Mesenchymal stem cell (in vitro differentiated cells and primary cell): ENCODE measurements at regions not wholly inside any gene's neighbourhood (a gene's known extent, or its start where the extent isn't known, plus 50 kb on each side); places are given as distances from the start of the nearest gene placed in this dataset.

Experiments
- DNase-seq: peaks from one replicate; pipeline ENCODE4 v3.0.0-alpha.2; 2013
- H2AFZ ChIP-seq: one replicate; pipeline ENCODE4 v1.6.1; 2013; ENCODE audit warnings: low read depth, mild to moderate bottlenecking, control low read depth, inconsistent platforms, low read length, moderate library complexity
- H2AK5ac ChIP-seq: 2 replicates; pipeline ENCODE4 v1.6.1; 2013; ENCODE audit warnings: low read length, moderate library complexity, mild to moderate bottlenecking, inconsistent platforms; ENCODE audit not compliant: severe bottlenecking
- H2BK120ac ChIP-seq: one replicate; pipeline ENCODE4 v1.6.1; 2013; ENCODE audit warnings: low read depth, mild to moderate bottlenecking, inconsistent platforms, low read length, moderate library complexity
- H2BK12ac ChIP-seq, 2 experiments: one replicate each; pipeline ENCODE4 v1.6.1; 2013; ENCODE audit warnings: inconsistent platforms in 2 of 2, low read length in 2 of 2, mild to moderate bottlenecking in 2 of 2, moderate library complexity in 2 of 2, control low read depth in 1 of 2
- H2BK15ac ChIP-seq: one replicate; pipeline ENCODE4 v1.6.1; 2013; ENCODE audit warnings: mild to moderate bottlenecking, low read depth, inconsistent platforms; ENCODE audit not compliant: poor library complexity, severe bottlenecking
- H2BK5ac ChIP-seq: 2 replicates; pipeline ENCODE4 v1.6.1; 2013; ENCODE audit warnings: low read depth, mild to moderate bottlenecking, low read length, control low read depth, inconsistent platforms; ENCODE audit not compliant: poor library complexity, severe bottlenecking
- H3K14ac ChIP-seq, 2 experiments: one replicate each; pipeline ENCODE4 v1.6.1; 2013; ENCODE audit warnings: inconsistent platforms in 2 of 2, low read length in 2 of 2, control low read depth in 1 of 2, mild to moderate bottlenecking in 1 of 2, moderate library complexity in 1 of 2
- H3K18ac ChIP-seq, 2 experiments: one replicate each; pipeline ENCODE4 v1.6.1; 2013; ENCODE audit warnings: inconsistent platforms in 2 of 2, low read length in 2 of 2, control low read depth in 1 of 2, low read depth in 1 of 2, mild to moderate bottlenecking in 1 of 2
- H3K23ac ChIP-seq, 2 experiments: one replicate each; pipeline ENCODE4 v1.6.1; 2013; ENCODE audit warnings: inconsistent platforms in 2 of 2, low read length in 2 of 2, mild to moderate bottlenecking in 2 of 2, moderate library complexity in 2 of 2, control low read depth in 1 of 2
- H3K27ac ChIP-seq: 2 replicates; pipeline ENCODE4 v1.5.1; 2013; ENCODE audit warnings: mild to moderate bottlenecking, moderate library complexity, low read length, control low read depth, inconsistent platforms; ENCODE audit not compliant: poor library complexity, severe bottlenecking
- H3K27me3 ChIP-seq, 2 experiments: 2 replicates each; pipeline versions ENCODE4 v1.6.1 to v1.7.0; 2013; ENCODE audit warnings: low read length in 2 of 2, mild to moderate bottlenecking in 2 of 2, moderate library complexity in 2 of 2, control low read depth in 1 of 2, inconsistent platforms in 1 of 2; ENCODE audit not compliant: control insufficient read depth in 1 of 2, insufficient read depth in 1 of 2
- H3K36me3 ChIP-seq, 2 experiments: 2 replicates each; pipeline versions ENCODE4 v1.6.1 to v1.7.0; 2013; ENCODE audit warnings: low read length in 2 of 2, control low read depth in 1 of 2, inconsistent platforms in 1 of 2, low read depth in 1 of 2, mild to moderate bottlenecking in 1 of 2; ENCODE audit not compliant: insufficient read depth in 2 of 2, control insufficient read depth in 1 of 2
- H3K4ac ChIP-seq, 2 experiments: one replicate each; pipeline ENCODE4 v1.6.1; 2013; ENCODE audit warnings: inconsistent platforms in 2 of 2, low read length in 2 of 2, mild to moderate bottlenecking in 2 of 2, moderate library complexity in 2 of 2, control low read depth in 1 of 2, low read depth in 1 of 2
- H3K4me1 ChIP-seq: 2 replicates; pipeline ENCODE4 v1.6.1; 2013; ENCODE audit warnings: low read depth, low read length, control low read depth; ENCODE audit not compliant: control insufficient read depth, insufficient read depth
- H3K4me2 ChIP-seq: 2 replicates; pipeline ENCODE4 v1.6.1; 2013; ENCODE audit warnings: low read length, mild to moderate bottlenecking, inconsistent platforms; ENCODE audit not compliant: poor library complexity, severe bottlenecking
- H3K4me3 ChIP-seq, 2 experiments: 2 replicates each; pipeline versions ENCODE4 v1.5.1 to v1.7.0; 2013; ENCODE audit warnings: low read length in 2 of 2, mild to moderate bottlenecking in 2 of 2, control low read depth in 1 of 2, low read depth in 1 of 2; ENCODE audit not compliant: insufficient read depth in 1 of 2
- H3K79me1 ChIP-seq: replicated peaks from 2 replicates; pipeline ENCODE4 v1.6.1; 2013; ENCODE audit warnings: mild to moderate bottlenecking, control low read depth, low read length, inconsistent platforms; ENCODE audit not compliant: poor library complexity, severe bottlenecking
- H3K9ac ChIP-seq: 2 replicates; pipeline ENCODE4 v1.7.0; 2013; ENCODE audit warnings: mild to moderate bottlenecking, low read length, moderate library complexity
- H3K9me3 ChIP-seq: 2 replicates; pipeline ENCODE4 v1.7.0; 2013; ENCODE audit warnings: mild to moderate bottlenecking, low read length; ENCODE audit not compliant: control insufficient read depth
- H4K8ac ChIP-seq: one replicate; pipeline ENCODE4 v1.6.1; 2013; ENCODE audit warnings: inconsistent platforms, mild to moderate bottlenecking, low read length, moderate library complexity
- H4K91ac ChIP-seq: one replicate; pipeline ENCODE4 v1.6.1; 2013; ENCODE audit warnings: mild to moderate bottlenecking, low read length, inconsistent platforms
- WGBS: methylation state at CpG from one replicate; pipeline ENCODE4 v1.1.7; 2013; ENCODE audit warnings: mixed read lengths; 5-methylcytosine and 5-hydroxymethylcytosine counted together

- no peaks in the 10 kb centered on the region for H3K36me3 ChIP-seq
- H3K9me3 ChIP-seq = no peaks in the 10 kb centered on the region
- no peaks in the 10 kb centered on the region for H3K4me1 ChIP-seq
- no peak overlapping the region for H2BK15ac ChIP-seq
- no peak overlapping the region for H2AK5ac ChIP-seq
- no peak for DNase-seq
- no peaks in the 10 kb centered on the region for H3K27me3 ChIP-seq
- H3K14ac ChIP-seq = no peak overlapping the region
- no peaks in the 10 kb centered on the region for H3K79me1 ChIP-seq
- no peak overlapping the region for H3K4ac ChIP-seq
- H2BK5ac ChIP-seq = no peak overlapping the region
- WGBS = 88% methylated on average over 11 of the region's 11 CpGs
- H3K18ac ChIP-seq = no peak overlapping the region
- no peak overlapping the region for H3K27ac ChIP-seq
- H2AFZ ChIP-seq = no peak overlapping the region
- no peak overlapping the region for H4K91ac ChIP-seq
- H3K4me3 ChIP-seq = no peak overlapping the region
- H4K8ac ChIP-seq = no peak overlapping the region
- H3K23ac ChIP-seq = no peak overlapping the region
- no peak overlapping the region for H2BK120ac ChIP-seq
- no peak overlapping the region for H3K4me2 ChIP-seq
- no peak overlapping the region for H3K9ac ChIP-seq
- H2BK12ac ChIP-seq = no peak overlapping the region
These were observed 106.1 kb downstream of the ZIC5 start for GRCh38 chr13:99865420-99865930.

DNA sequence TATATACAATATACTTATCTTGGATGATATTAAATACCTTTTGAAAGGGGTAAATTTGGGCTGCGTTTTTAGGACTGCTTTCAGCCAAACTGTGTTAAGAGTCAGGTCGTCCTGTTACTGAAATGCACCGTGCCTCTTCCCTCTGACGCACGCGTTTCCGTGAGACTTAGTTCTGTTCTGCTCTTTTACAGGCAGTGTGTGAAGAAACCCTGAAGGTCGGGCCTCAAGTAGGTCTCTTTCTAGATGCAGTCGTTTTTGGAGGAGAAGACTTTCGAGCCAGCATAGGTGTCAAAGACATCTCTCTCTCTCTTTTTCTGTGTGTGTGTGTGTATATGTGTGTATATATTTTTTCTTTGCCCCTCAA is 107.0 kb downstream of the ZIC5 start:
- Histone ChIP-seq H2BK5ac (no peak overlapping the region), H2BK15ac (no peak overlapping the region), H3K14ac (no peak overlapping the region), H3K27ac (no peak overlapping the region), H3K36me3 (no peaks in the 10 kb centered on the region), H4K8ac (no peak overlapping the region), H3K27me3 (no peaks in the 10 kb centered on the region), H2BK120ac (no peak overlapping the region), H3K9me3 (no peaks in the 10 kb centered on the region), H2AFZ (no peak overlapping the region), H2BK12ac (no peak overlapping the region), H3K18ac (no peak overlapping the region), H2AK5ac (no peak overlapping the region), H3K79me1 (no peaks in the 10 kb centered on the region), H3K4ac (no peak overlapping the region), H3K9ac (no peak overlapping the region), H3K4me3 (no peak overlapping the region), H4K91ac (no peak overlapping the region), H3K4me1 (no peaks in the 10 kb centered on the region), H3K4me2 (no peak overlapping the region), H3K23ac (no peak overlapping the region)
- DNase-seq = no peak
- 76% methylated on average over 9 of the region's 10 CpGs for WGBS

GRCh38 chr13:99863789-99864626 is 107.6 kb downstream of the ZIC5 start:
- H2AK5ac ChIP-seq = no peak overlapping the region
- H3K27ac ChIP-seq = no peak overlapping the region
- H3K27me3 ChIP-seq = no peaks in the 10 kb centered on the region
- no peak overlapping the region for H4K91ac ChIP-seq
- H3K14ac ChIP-seq = no peak overlapping the region
- no peak overlapping the region for H2BK12ac ChIP-seq
- no peak overlapping the region for H3K4me3 ChIP-seq
- no peak overlapping the region for H2BK120ac ChIP-seq
- H2BK15ac ChIP-seq = no peak overlapping the region
- no peaks in the 10 kb centered on the region for H3K4me1 ChIP-seq
- WGBS = 92% methylated on average over 12 of the region's 14 CpGs
- no peak overlapping the region for H2AFZ ChIP-seq
- H3K9ac ChIP-seq = no peak overlapping the region
- no peak overlapping the region for H3K18ac ChIP-seq
- no peak overlapping the region for H2BK5ac ChIP-seq
- H3K23ac ChIP-seq = no peak overlapping the region
- DNase-seq = no peak
- H3K4ac ChIP-seq = no peak overlapping the region
- no peaks in the 10 kb centered on the region for H3K9me3 ChIP-seq
- no peak overlapping the region for H4K8ac ChIP-seq
- H3K36me3 ChIP-seq = no peaks in the 10 kb centered on the region
- no peaks in the 10 kb centered on the region for H3K79me1 ChIP-seq
- no peak overlapping the region for H3K4me2 ChIP-seq

DNA sequence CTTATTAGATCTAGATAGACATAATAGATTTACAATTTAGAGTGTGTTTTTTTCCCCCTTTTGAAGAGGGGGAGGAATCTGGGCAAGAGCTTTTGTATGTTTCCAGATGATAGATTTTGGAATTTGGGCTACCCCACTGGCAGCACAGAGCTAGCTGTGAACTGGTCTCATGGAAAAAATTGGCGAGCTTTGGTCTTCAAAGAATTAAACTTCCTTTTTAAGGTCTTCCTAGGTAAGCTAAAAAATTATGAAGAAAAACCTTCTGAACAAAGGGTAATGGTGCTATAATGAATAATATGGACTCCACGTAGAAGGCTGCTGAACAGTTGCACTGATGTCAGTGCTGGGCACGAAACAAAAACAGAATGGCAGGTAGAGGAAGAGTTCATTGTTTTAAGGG is 109.3 kb downstream of the ZIC5 start:
- H3K4me2 ChIP-seq = no peak overlapping the region
- no peak overlapping the region for H2BK5ac ChIP-seq
- no peak overlapping the region for H2BK15ac ChIP-seq
- H3K27ac ChIP-seq = no peak overlapping the region
- H3K4me1 ChIP-seq = no peaks in the 10 kb centered on the region
- no peaks in the 10 kb centered on the region for H3K9me3 ChIP-seq
- H3K27me3 ChIP-seq = no peaks in the 10 kb centered on the region
- no peak overlapping the region for H3K4ac ChIP-seq
- no peak overlapping the region for H2AK5ac ChIP-seq
- H3K9ac ChIP-seq = no peak overlapping the region
- no peak overlapping the region for H3K18ac ChIP-seq
- no peak for DNase-seq
- no peak overlapping the region for H3K14ac ChIP-seq
- no peak overlapping the region for H2AFZ ChIP-seq
- H2BK120ac ChIP-seq = no peak overlapping the region
- H3K4me3 ChIP-seq = no peak overlapping the region
- H4K91ac ChIP-seq = no peak overlapping the region
- no peak overlapping the region for H3K23ac ChIP-seq
- WGBS = 64% methylated on average over 2 of the region's 3 CpGs
- H3K36me3 ChIP-seq = no peaks in the 10 kb centered on the region
- H4K8ac ChIP-seq = no peak overlapping the region
- no peaks in the 10 kb centered on the region for H3K79me1 ChIP-seq
- H2BK12ac ChIP-seq = no peak overlapping the region
